OCI-LY3 (cell line): ENCODE measurements at regions not wholly inside any gene's neighbourhood (a gene's known extent, or its start where the extent isn't known, plus 50 kb on each side); places are given as distances from the start of the nearest gene placed in this dataset.
"Not testable (repeated sequence)": the region's sequence is repeated elsewhere in the genome, so short reads cannot be mapped to it uniquely, and the experiment has no call there.

Experiments used
- EZH2phosphoT487 ChIP-seq: fragments of 200-600 bp; shearing (Covaris generic); IDR thresholded peaks from 2 replicates; pipeline ENCODE4 v1.6.1; 2018; ENCODE audit warnings: antibody characterized with exemption, mixed run types, low read depth
- TF ChIP-seq, protein P1 (sequence below): fragments of 200-600, 300-600 bp; sonication (generic); IDR thresholded peaks from 2 replicates; pipeline ENCODE4 v1.5.1; 2014; ENCODE audit warnings: antibody characterized with exemption, low read length, low read depth

DNA sequence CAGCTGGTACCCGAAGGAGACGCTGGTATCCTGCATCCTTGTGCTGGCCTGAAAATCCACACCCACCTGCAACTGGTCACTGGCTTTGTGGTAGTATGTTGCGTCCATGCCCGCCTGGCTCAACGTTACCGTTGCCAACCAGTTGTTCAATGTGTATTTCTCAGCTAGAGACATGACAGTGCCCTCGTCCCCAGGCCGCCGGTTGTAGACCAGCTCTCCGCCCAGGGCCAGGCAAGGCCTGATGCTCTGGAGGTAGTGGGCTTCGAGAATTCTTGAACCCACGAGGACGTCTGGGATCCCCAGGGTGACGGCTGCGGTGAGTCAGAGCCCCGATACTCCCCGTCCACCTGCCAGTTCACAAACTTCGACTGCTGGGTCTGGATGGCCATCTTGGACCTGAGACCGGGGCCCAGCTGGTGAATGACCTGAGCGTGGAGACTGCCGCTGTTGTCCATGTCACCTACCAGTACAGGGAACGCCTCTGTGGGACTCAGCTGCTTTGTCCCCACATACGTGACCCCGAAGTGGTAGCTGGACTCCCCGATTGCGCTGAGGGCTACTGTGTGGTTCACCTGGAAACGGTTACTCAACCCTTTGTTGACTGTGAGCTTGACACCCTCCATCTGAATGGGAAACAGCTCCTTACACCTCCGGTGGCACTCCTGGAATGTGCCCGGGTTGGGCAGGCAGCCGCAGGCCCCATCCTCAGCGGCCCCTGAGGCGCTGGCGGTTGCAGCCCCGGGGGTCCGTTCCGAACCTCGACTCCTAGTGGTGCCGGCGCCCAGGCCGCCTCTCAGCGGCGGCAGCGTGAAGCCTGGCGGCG, 165.0 kb downstream of the POTEM start:
- TF ChIP-seq, protein P1, sequence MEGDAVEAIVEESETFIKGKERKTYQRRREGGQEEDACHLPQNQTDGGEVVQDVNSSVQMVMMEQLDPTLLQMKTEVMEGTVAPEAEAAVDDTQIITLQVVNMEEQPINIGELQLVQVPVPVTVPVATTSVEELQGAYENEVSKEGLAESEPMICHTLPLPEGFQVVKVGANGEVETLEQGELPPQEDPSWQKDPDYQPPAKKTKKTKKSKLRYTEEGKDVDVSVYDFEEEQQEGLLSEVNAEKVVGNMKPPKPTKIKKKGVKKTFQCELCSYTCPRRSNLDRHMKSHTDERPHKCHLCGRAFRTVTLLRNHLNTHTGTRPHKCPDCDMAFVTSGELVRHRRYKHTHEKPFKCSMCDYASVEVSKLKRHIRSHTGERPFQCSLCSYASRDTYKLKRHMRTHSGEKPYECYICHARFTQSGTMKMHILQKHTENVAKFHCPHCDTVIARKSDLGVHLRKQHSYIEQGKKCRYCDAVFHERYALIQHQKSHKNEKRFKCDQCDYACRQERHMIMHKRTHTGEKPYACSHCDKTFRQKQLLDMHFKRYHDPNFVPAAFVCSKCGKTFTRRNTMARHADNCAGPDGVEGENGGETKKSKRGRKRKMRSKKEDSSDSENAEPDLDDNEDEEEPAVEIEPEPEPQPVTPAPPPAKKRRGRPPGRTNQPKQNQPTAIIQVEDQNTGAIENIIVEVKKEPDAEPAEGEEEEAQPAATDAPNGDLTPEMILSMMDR = not testable (repeated sequence)
- TF ChIP-seq EZH2phosphoT487 = not testable (repeated sequence)
